H9 (cell line): ENCODE measurements at regions not wholly inside any gene's neighbourhood (a gene's known extent, or its start where the extent isn't known, plus 50 kb on each side); places are given as distances from the start of the nearest gene placed in this dataset.

ENCODE experiments used
- DNase-seq: peaks from one replicate; pipeline ENCODE4 v3.0.0-alpha.2; 2017
- H2AFZ ChIP-seq: one replicate; pipeline ENCODE4 v1.6.1; 2013; ENCODE audit warnings: mild to moderate bottlenecking, low read length, control low read depth, moderate library complexity
- H2AK5ac ChIP-seq: 2 replicates; pipeline ENCODE4 v1.6.1; 2013; ENCODE audit warnings: low read length, control low read depth, mixed read lengths; ENCODE audit not compliant: insufficient read length
- H2BK120ac ChIP-seq: one replicate; pipeline ENCODE4 v1.6.1; 2013; ENCODE audit warnings: low read depth, mild to moderate bottlenecking, low read length, control low read depth, inconsistent platforms; ENCODE audit not compliant: poor library complexity, severe bottlenecking
- H2BK12ac ChIP-seq: 2 replicates; pipeline ENCODE4 v1.6.1; 2013; ENCODE audit warnings: low read length, control low read depth, mixed read lengths, low read depth; ENCODE audit not compliant: insufficient read length
- H2BK15ac ChIP-seq: 2 replicates; pipeline ENCODE4 v1.6.1; 2013; ENCODE audit warnings: low read depth, low read length, control low read depth
- H2BK20ac ChIP-seq: one replicate; pipeline ENCODE4 v1.6.1; 2013; ENCODE audit warnings: low read depth, mild to moderate bottlenecking, low read length, control low read depth, inconsistent platforms; ENCODE audit not compliant: poor library complexity, severe bottlenecking
- H2BK5ac ChIP-seq: 2 replicates; pipeline ENCODE4 v1.6.1; 2013; ENCODE audit warnings: low read length, control low read depth, mixed read lengths; ENCODE audit not compliant: insufficient read length
- H3K14ac ChIP-seq: 2 replicates; pipeline ENCODE4 v1.6.1; 2013; ENCODE audit warnings: low read length, control low read depth; ENCODE audit not compliant: insufficient read depth
- H3K18ac ChIP-seq: 2 replicates; pipeline ENCODE4 v1.6.1; 2013; ENCODE audit warnings: low read depth, mild to moderate bottlenecking, mixed read lengths, low read length, control low read depth; ENCODE audit not compliant: insufficient read length
- H3K23ac ChIP-seq: 2 replicates; pipeline ENCODE4 v1.6.1; 2013; ENCODE audit warnings: low read length, control low read depth, mixed read lengths, low read depth; ENCODE audit not compliant: insufficient read length
- H3K23me2 ChIP-seq: 2 replicates; pipeline ENCODE4 v1.6.1; 2013; ENCODE audit warnings: low read depth, mild to moderate bottlenecking, mixed read lengths, low read length, control low read depth; ENCODE audit not compliant: insufficient read length, poor library complexity, severe bottlenecking
- H3K27ac ChIP-seq: 2 replicates; pipeline ENCODE4 v1.5.1; 2013; ENCODE audit warnings: low read length, control low read depth, mixed read lengths, low read depth; ENCODE audit not compliant: insufficient read length
- H3K27me3 ChIP-seq: 2 replicates; pipeline ENCODE4 v1.6.1; 2013; ENCODE audit warnings: low read length, control low read depth, inconsistent platforms; ENCODE audit not compliant: insufficient read depth
- H3K4ac ChIP-seq: 2 replicates; pipeline ENCODE4 v1.6.1; 2013; ENCODE audit warnings: low read depth, mild to moderate bottlenecking, control low read depth, inconsistent platforms, low read length, moderate library complexity
- H3K4me1 ChIP-seq: 2 replicates; pipeline ENCODE4 v1.6.1; 2013; ENCODE audit warnings: low read length, control low read depth, inconsistent platforms; ENCODE audit not compliant: insufficient read depth
- H3K4me2 ChIP-seq: 2 replicates; pipeline ENCODE4 v1.6.1; 2013; ENCODE audit warnings: low read length, control low read depth, mixed read lengths; ENCODE audit not compliant: insufficient read length, insufficient read depth
- H3K56ac ChIP-seq: 2 replicates; pipeline ENCODE4 v1.6.1; 2013; ENCODE audit warnings: low read depth, mild to moderate bottlenecking, mixed read lengths, low read length, control low read depth; ENCODE audit not compliant: insufficient read length
- H3K79me1 ChIP-seq: 2 replicates; pipeline ENCODE4 v1.6.1; 2013; ENCODE audit warnings: low read depth, mild to moderate bottlenecking, moderate library complexity, low read length, control low read depth, inconsistent platforms; ENCODE audit not compliant: insufficient read depth, poor library complexity, severe bottlenecking
- H3K79me2 ChIP-seq: 2 replicates; pipeline ENCODE4 v1.6.1; 2013; ENCODE audit warnings: low read length, control low read depth, inconsistent platforms; ENCODE audit not compliant: insufficient read depth
- H3K9ac ChIP-seq: 2 replicates; pipeline ENCODE4 v1.6.1; 2013; ENCODE audit warnings: low read length, control low read depth, mixed read lengths; ENCODE audit not compliant: insufficient read length; ENCODE audit errors: extremely low read depth
- H3K9me3 ChIP-seq: one replicate; pipeline ENCODE4 v1.6.1; 2013; ENCODE audit warnings: low read depth, low read length, inconsistent platforms; ENCODE audit not compliant: control insufficient read depth
- H3T11ph ChIP-seq: one replicate; pipeline ENCODE4 v1.6.1; 2013; ENCODE audit warnings: mild to moderate bottlenecking, low read length, control low read depth, inconsistent platforms
- H4K20me1 ChIP-seq: one replicate; pipeline ENCODE4 v1.6.1; 2013; ENCODE audit not compliant: control insufficient read depth, insufficient read length, insufficient read depth
- H4K5ac ChIP-seq: 2 replicates; pipeline ENCODE4 v1.6.1; 2013; ENCODE audit warnings: low read depth, mild to moderate bottlenecking, mixed read lengths, low read length, control low read depth; ENCODE audit not compliant: insufficient read length
- H4K8ac ChIP-seq: replicated peaks from 2 replicates; pipeline ENCODE4 v1.6.1; 2013; ENCODE audit warnings: low read length, control low read depth, mixed read lengths, low read depth; ENCODE audit not compliant: insufficient read length
- H4K91ac ChIP-seq: 2 replicates; pipeline ENCODE4 v1.6.1; 2013; ENCODE audit warnings: low read depth, mild to moderate bottlenecking, moderate library complexity, mixed read lengths, low read length, control low read depth; ENCODE audit not compliant: insufficient read length
- H3K27ac Mint-ChIP-seq, 3 experiments: 2 replicates in 2 of 3; 3 replicates in 1 of 3; pipeline ENCODE4 v1.8.0; 2020 to 2021; ENCODE audit warnings: mixed read lengths in 3 of 3, mild to moderate bottlenecking in 1 of 3, moderate library complexity in 1 of 3
- H3K27me3 Mint-ChIP-seq: 2 replicates; pipeline ENCODE4 v1.8.0; 2021; ENCODE audit warnings: low read depth, mild to moderate bottlenecking, moderate library complexity, mixed read lengths
- H3K36me3 Mint-ChIP-seq, 3 experiments: 2 replicates in 2 of 3; 3 replicates in 1 of 3; pipeline ENCODE4 v1.8.0; 2020 to 2021; ENCODE audit warnings: low read depth in 3 of 3, mixed read lengths in 3 of 3; ENCODE audit not compliant: insufficient read depth in 1 of 3
- H3K4me1 Mint-ChIP-seq, 2 experiments: 2 replicates each; pipeline ENCODE4 v1.8.0; 2020; ENCODE audit warnings: mixed read lengths in 2 of 2
- H3K4me3 Mint-ChIP-seq, 2 experiments: 2 replicates in 1 of 2; 3 replicates in 1 of 2; pipeline ENCODE4 v1.8.0; 2020 to 2021; ENCODE audit warnings: mild to moderate bottlenecking in 2 of 2, mixed read lengths in 2 of 2, moderate library complexity in 1 of 2
- H3K9me3 Mint-ChIP-seq, 2 experiments: 2 replicates in 1 of 2; 3 replicates in 1 of 2; pipeline ENCODE4 v1.8.0; 2020; ENCODE audit warnings: mild to moderate bottlenecking in 2 of 2, mixed read lengths in 2 of 2, moderate library complexity in 1 of 2
- CTCF ChIP-seq: fragments of 200-600 bp; sonication (generic); conservative IDR thresholded peaks from 3 replicates; pipeline ENCODE4 v1.8.0; 2021; ENCODE audit warnings: antibody characterized with exemption, mild to moderate bottlenecking
- WGBS: extraction: QIAGEN DNeasy Blood & Tissue Kit; methylation state at CpG from one replicate; pipeline ENCODE4 v1.1.7; 2013; ENCODE audit warnings: missing lambda C conversion rate, low lambda C conversion rate, mixed read lengths; ENCODE audit not compliant: insufficient read length; ENCODE audit errors: extremely low coverage; 5-methylcytosine and 5-hydroxymethylcytosine counted together

DNA sequence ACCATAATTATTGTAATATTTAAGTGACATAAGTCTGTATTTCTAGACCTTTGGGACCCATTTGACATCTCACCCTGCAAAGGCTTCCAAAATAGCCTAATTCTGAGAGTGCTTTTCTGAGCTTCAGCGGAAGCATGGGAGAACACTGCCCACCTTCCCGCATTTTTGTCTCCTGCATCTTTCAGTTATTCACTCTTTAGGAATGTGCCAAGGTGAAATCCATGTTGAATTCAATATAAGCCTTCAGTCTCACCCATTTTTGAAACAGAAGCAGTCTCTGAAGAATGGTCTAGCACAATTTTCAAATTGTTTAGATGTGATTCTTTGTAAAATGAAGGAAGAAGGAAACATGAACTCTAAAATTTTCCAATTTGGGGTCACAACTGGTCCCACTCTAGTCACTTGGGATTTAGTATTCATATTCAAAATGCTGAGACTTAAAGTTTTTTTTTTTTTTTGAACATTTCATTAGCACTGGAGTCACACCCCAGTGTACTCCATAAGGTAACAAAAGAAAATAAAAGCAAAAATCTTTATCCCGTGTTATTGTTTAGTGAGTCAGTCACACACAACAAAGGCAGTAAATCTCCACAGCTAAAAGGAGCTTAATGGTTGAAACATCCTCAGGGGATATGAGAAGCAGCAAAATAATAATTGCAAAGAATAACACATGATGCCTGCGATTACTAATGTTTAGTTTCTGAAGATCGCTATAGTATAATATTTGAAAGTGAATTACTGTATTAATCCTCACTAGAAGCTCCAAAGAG is 479.9 kb upstream of the BTBD3 start:
- Histone ChIP-seq H3K14ac (no peak overlapping the region), H3K9me3 (peaks cover 12% of the 10 kb centered on the region), H3K79me2 (no peaks in the 10 kb centered on the region), H2BK20ac (no peak overlapping the region), H2AK5ac (no peak overlapping the region), H4K5ac (no peak overlapping the region), H3T11ph (no peak overlapping the region), H3K79me1 (no peaks in the 10 kb centered on the region), H3K27me3 (no peaks in the 10 kb centered on the region), H2BK120ac (no peak overlapping the region), H3K23me2 (no peaks in the 10 kb centered on the region), H2AFZ (no peak overlapping the region), H3K23ac (no peak overlapping the region), H3K4me2 (no peak overlapping the region), H4K91ac (no peak overlapping the region), H4K20me1 (no peaks in the 10 kb centered on the region), H2BK15ac (no peak overlapping the region), H3K9ac (no peak overlapping the region), H3K27ac (no peak overlapping the region), H3K18ac (no peak overlapping the region), H3K4me1 (no peaks in the 10 kb centered on the region), H2BK5ac (no peak overlapping the region), H4K8ac (no peak overlapping the region), H3K4ac (no peak overlapping the region), H3K56ac (no peak overlapping the region), H2BK12ac (no peak overlapping the region)
- H3K27ac Mint-ChIP-seq: no peak overlapping the region
- peaks cover 2 to 6% of the 10 kb centered on the region in 2 experiments for H3K4me1 Mint-ChIP-seq
- H3K27me3 Mint-ChIP-seq: peaks cover 3% of the 10 kb centered on the region; the same call in 1 of the 2 replicates
- no CpG with 5 or more reads among the region's 5 CpGs for WGBS
- peaks cover 31 to 38% of the 10 kb centered on the region in 2 experiments for H3K9me3 Mint-ChIP-seq
- no peak overlapping the region for H3K4me3 Mint-ChIP-seq
- H3K36me3 Mint-ChIP-seq: peaks cover 28 to 37% (median 32%) of the 10 kb centered on the region in 3 experiments
- no peak for DNase-seq
- TF ChIP-seq CTCF: no peak
